ENCODE measurements at regions not wholly inside any gene's neighbourhood (a gene's known extent, or its start where the extent isn't known, plus 50 kb on each side); places are given as distances from the start of the nearest gene placed in this dataset.

DNA sequence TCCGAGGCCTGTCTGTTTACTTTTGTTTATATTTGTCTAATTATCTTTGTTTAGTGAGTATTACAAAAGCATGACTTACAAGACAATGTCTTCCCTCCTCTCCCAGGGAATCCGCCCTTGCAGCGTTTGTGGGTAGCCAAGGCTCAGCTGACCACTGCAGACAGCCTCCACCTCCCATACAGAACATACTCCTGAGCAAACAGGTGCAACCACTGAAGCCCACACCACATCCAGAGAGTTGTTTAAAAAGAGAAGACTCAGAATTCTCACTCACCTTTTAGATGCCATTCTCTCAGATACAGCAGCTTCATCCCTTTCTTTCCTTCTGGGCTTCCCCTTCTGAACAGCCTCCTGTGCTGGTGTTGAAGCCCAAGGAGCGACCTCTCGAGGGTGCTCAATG, 103.5 kb upstream of the TMPRSS2 start:
- TF ChIP-seq, protein P1, sequence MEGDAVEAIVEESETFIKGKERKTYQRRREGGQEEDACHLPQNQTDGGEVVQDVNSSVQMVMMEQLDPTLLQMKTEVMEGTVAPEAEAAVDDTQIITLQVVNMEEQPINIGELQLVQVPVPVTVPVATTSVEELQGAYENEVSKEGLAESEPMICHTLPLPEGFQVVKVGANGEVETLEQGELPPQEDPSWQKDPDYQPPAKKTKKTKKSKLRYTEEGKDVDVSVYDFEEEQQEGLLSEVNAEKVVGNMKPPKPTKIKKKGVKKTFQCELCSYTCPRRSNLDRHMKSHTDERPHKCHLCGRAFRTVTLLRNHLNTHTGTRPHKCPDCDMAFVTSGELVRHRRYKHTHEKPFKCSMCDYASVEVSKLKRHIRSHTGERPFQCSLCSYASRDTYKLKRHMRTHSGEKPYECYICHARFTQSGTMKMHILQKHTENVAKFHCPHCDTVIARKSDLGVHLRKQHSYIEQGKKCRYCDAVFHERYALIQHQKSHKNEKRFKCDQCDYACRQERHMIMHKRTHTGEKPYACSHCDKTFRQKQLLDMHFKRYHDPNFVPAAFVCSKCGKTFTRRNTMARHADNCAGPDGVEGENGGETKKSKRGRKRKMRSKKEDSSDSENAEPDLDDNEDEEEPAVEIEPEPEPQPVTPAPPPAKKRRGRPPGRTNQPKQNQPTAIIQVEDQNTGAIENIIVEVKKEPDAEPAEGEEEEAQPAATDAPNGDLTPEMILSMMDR (IDR thresholded peaks at IDR 0.05) = no peak
- TF ChIP-seq EZH2 (IDR thresholded peaks at IDR 0.05; ENCODE audit: borderline replicate concordance, insufficient read depth, low read depth, low read length, poor library complexity, severe bottlenecking) = no peak
